Keratinocyte (primary cell): ENCODE measurements at regions not wholly inside any gene's neighbourhood (a gene's known extent, or its start where the extent isn't known, plus 50 kb on each side); places are given as distances from the start of the nearest gene placed in this dataset.

Experiments used
- DNase-seq: peaks from one replicate; pipeline ENCODE4 v3.0.0-alpha.2; 2011; ENCODE audit warnings: low read depth, missing footprints, low spot score
- FAIRE-seq: peaks from 2 replicates; lab custom pipeline; 2011; peaks lifted over from hg19 to GRCh38; lab: Jason Lieb, UNC
- H2AFZ ChIP-seq: 2 replicates; pipeline ENCODE4 v1.6.0; 2012; ENCODE audit warnings: low read length, control low read depth, inconsistent platforms; ENCODE audit not compliant: control insufficient read depth
- H3K27ac ChIP-seq: 2 replicates; pipeline ENCODE4 v1.5.1; 2011; ENCODE audit warnings: low read length; ENCODE audit not compliant: control insufficient read depth, insufficient read depth
- H3K27me3 ChIP-seq: 3 replicates; pipeline ENCODE4 v1.6.0; 2011; ENCODE audit warnings: low read length; ENCODE audit not compliant: control insufficient read depth, insufficient read depth; ENCODE audit errors: extremely low read depth
- H3K36me3 ChIP-seq, 2 experiments: 2 replicates in 1 of 2; 3 replicates in 1 of 2; pipeline ENCODE4 v1.5.1; 2011; ENCODE audit warnings: low read length in 2 of 2, mild to moderate bottlenecking in 1 of 2; ENCODE audit not compliant: control insufficient read depth in 2 of 2, insufficient read depth in 2 of 2; ENCODE audit errors: extremely low read depth in 1 of 2
- H3K4me1 ChIP-seq: 3 replicates; pipeline ENCODE4 v1.5.1; 2011; ENCODE audit warnings: low read length; ENCODE audit not compliant: control insufficient read depth, insufficient read depth; ENCODE audit errors: extremely low read depth
- H3K4me2 ChIP-seq: 3 replicates; pipeline ENCODE4 v1.6.0; 2011; ENCODE audit warnings: low read depth, low read length; ENCODE audit not compliant: control insufficient read depth, insufficient read depth; ENCODE audit errors: extremely low read depth
- H3K4me3 ChIP-seq, 3 experiments: fragments of 200-600 bp in 1 of 3; sonication (generic) in 1 of 3; 2 replicates in 2 of 3; 3 replicates in 1 of 3; pipeline ENCODE4 v1.5.1; 2011 to 2016; ENCODE audit warnings: low read length in 3 of 3, mild to moderate bottlenecking in 3 of 3, control low read depth in 2 of 3, inconsistent platforms in 1 of 3, low read depth in 1 of 3, mixed read lengths in 1 of 3, mixed run types in 1 of 3, moderate library complexity in 1 of 3; ENCODE audit not compliant: control insufficient read depth in 2 of 3, insufficient read depth in 2 of 3; ENCODE audit errors: extremely low read depth in 1 of 3
- H3K79me2 ChIP-seq: 2 replicates; pipeline ENCODE4 v1.6.0; 2012; ENCODE audit warnings: low read length; ENCODE audit not compliant: control insufficient read depth, insufficient read depth
- H3K9ac ChIP-seq: 3 replicates; pipeline ENCODE4 v1.6.0; 2011; ENCODE audit warnings: low read length; ENCODE audit not compliant: control insufficient read depth, insufficient read depth; ENCODE audit errors: extremely low read depth
- H3K9me1 ChIP-seq: 3 replicates; pipeline ENCODE4 v1.6.0; 2011; ENCODE audit warnings: low read length; ENCODE audit not compliant: control insufficient read depth, insufficient read depth; ENCODE audit errors: extremely low read depth
- H3K9me3 ChIP-seq: 2 replicates; pipeline ENCODE4 v1.5.1; 2012; ENCODE audit warnings: low read depth, low read length; ENCODE audit not compliant: control insufficient read depth
- H4K20me1 ChIP-seq: 3 replicates; pipeline ENCODE4 v1.6.0; 2011; ENCODE audit warnings: low read length; ENCODE audit not compliant: control insufficient read depth, insufficient read depth; ENCODE audit errors: extremely low read depth
- EZH2 ChIP-seq: IDR thresholded peaks from one replicate; pipeline ENCODE4 v1.6.1; 2012; ENCODE audit warnings: inconsistent platforms, mild to moderate bottlenecking, low read length, moderate library complexity
- dilution Hi-C: fragments of 300-500 bp; cut with MboI; formaldehyde crosslinking; loops from one replicate; pipeline ENCODE4 v1.7.0; 2020; ENCODE audit warnings: low sequenced_read_pairs; ENCODE audit not compliant: extremely low pct_ligation_motif_present
- TF ChIP-seq, protein P1 (sequence below), 3 experiments: IDR thresholded peaks in 1 of 3; conservative IDR thresholded peaks in 1 of 3; optimal IDR thresholded peaks in 1 of 3; 2 replicates in 2 of 3; 3 replicates in 1 of 3; pipeline versions ENCODE3 to v1.5.1; 2011; ENCODE audit warnings: low read length in 3 of 3, mild to moderate bottlenecking in 3 of 3, moderate library complexity in 2 of 3, control low read depth in 1 of 3, inconsistent platforms in 1 of 3; ENCODE audit not compliant: insufficient read depth in 2 of 3; ENCODE audit errors: extremely low read depth in 1 of 3

DNA sequence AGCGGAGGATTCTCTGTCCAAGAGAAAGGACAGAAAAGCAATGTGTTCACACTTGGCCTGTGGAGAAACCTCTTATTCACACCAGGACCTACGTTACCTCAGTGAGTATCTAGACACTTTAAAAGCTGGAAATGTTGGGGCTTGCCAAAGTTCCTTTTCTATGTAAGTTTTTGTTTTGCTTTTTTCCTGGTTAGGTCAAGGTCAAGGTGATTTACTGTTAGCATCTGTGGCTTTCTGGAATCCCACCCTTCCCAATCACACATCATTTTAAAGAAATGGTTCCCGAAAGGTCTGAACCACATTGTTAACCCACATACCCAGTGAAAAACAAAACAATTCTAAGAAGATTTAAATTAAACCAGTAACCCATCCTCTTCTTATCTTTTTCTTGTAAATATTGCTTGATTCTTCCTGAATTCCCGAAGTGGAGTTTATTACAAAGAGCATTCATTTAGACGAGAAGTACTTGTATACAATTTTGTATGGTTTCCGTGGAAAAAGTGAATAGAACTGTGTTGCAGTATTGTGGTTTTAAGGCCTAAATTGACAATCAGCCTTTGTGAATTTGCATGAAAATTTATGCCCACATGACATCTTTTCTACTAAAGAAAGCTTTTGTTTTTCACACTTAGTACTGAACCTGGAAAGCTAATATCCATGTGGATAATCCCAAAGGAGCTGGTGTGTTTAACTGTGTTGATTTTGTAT, 827.0 kb upstream of the IGFBP3 start:
- H2AFZ ChIP-seq = no peak overlapping the region
- H3K4me2 ChIP-seq = no peak overlapping the region
- no peak overlapping the region for H3K9ac ChIP-seq
- no peaks in the 10 kb centered on the region for H3K79me2 ChIP-seq
- no peaks in the 10 kb centered on the region for H4K20me1 ChIP-seq
- no peak overlapping the region for H3K27ac ChIP-seq
- H3K4me3 ChIP-seq = no peak overlapping the region
- FAIRE-seq (no peak), DNase-seq (no peak)
- no peaks in the 10 kb centered on the region for H3K9me1 ChIP-seq
- no peaks in the 10 kb centered on the region for H3K36me3 ChIP-seq
- H3K27me3 ChIP-seq = no peaks in the 10 kb centered on the region
- TF ChIP-seq, protein P1, sequence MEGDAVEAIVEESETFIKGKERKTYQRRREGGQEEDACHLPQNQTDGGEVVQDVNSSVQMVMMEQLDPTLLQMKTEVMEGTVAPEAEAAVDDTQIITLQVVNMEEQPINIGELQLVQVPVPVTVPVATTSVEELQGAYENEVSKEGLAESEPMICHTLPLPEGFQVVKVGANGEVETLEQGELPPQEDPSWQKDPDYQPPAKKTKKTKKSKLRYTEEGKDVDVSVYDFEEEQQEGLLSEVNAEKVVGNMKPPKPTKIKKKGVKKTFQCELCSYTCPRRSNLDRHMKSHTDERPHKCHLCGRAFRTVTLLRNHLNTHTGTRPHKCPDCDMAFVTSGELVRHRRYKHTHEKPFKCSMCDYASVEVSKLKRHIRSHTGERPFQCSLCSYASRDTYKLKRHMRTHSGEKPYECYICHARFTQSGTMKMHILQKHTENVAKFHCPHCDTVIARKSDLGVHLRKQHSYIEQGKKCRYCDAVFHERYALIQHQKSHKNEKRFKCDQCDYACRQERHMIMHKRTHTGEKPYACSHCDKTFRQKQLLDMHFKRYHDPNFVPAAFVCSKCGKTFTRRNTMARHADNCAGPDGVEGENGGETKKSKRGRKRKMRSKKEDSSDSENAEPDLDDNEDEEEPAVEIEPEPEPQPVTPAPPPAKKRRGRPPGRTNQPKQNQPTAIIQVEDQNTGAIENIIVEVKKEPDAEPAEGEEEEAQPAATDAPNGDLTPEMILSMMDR (optimal IDR thresholded peaks at IDR 0.05 in 1 of 3, IDR thresholded peaks at IDR 0.05 in 1 of 3, conservative IDR thresholded peaks at IDR 0.05 in 1 of 3; ENCODE audit: extremely low read depth in 1 of 3, insufficient read depth in 2 of 3, low read length in 3 of 3) = no peak
- no peaks in the 10 kb centered on the region for H3K9me3 ChIP-seq
- peaks cover 5% of the 10 kb centered on the region for H3K4me1 ChIP-seq
- dilution Hi-C loops = no loop called here

DNA sequence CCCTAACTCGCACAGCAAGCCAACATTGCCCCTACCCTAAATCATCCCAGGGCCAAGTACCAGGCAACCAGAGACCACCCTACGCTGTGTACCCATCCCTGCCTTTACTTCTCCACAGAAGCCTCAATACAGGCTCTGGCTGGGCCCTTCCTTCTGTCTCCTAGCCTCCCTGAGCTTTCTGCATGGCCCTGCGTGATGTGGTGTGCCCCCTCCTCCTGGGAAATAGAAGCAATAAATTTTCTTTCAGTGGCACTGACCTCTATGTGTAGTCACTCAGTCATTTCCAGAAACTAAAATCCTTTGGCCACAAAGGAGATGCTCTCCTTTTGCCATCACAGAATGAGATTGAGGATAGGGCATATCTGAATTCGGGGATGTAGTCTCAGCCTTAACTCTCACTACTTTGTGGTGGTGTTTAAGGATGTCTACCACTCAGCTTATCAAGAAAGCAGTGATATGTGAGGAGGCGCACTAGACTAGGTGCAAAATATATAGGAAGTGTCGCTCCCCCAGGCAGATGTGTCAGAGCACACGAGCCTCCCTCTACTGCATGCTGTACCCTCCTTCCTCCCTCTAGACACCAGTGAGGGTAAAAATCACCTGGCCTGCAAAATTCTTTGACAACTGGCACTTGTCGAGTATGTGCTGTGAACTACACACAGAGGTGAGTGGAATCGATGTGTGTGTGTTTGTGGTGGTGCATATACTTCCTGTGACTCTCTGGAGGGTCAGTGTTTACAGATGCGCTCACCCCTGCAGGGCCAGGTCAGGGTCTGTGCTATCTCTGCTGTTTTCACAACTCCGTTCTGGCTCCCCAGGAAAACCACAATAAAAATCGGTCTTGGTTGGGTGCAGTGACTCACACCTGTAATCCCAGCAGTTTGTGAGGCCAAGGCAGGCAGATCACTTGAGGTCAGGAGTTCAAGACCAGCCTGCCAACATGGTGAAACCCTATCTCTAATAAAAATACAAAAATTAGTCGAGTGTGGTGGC, 825.9 kb upstream of the IGFBP3 start:
- H3K9me1 ChIP-seq = no peaks in the 10 kb centered on the region
- DNase-seq (no peak), FAIRE-seq (no peak)
- no peak overlapping the region for H3K9ac ChIP-seq
- dilution Hi-C loops = no loop called here
- no peaks in the 10 kb centered on the region for H3K27me3 ChIP-seq
- no peak overlapping the region for H3K4me2 ChIP-seq
- no peaks in the 10 kb centered on the region for H3K9me3 ChIP-seq
- TF ChIP-seq EZH2 = no peak
- H3K27ac ChIP-seq = no peak overlapping the region
- no peak overlapping the region for H2AFZ ChIP-seq
- no peaks in the 10 kb centered on the region for H4K20me1 ChIP-seq
- no peaks in the 10 kb centered on the region for H3K79me2 ChIP-seq
- no peak overlapping the region for H3K4me3 ChIP-seq
- H3K36me3 ChIP-seq = no peaks in the 10 kb centered on the region
- H3K4me1 ChIP-seq = no peaks in the 10 kb centered on the region
